ENCODE measurements at regions not wholly inside any gene's neighbourhood (a gene's known extent, or its start where the extent isn't known, plus 50 kb on each side); places are given as distances from the start of the nearest gene placed in this dataset.

DNA sequence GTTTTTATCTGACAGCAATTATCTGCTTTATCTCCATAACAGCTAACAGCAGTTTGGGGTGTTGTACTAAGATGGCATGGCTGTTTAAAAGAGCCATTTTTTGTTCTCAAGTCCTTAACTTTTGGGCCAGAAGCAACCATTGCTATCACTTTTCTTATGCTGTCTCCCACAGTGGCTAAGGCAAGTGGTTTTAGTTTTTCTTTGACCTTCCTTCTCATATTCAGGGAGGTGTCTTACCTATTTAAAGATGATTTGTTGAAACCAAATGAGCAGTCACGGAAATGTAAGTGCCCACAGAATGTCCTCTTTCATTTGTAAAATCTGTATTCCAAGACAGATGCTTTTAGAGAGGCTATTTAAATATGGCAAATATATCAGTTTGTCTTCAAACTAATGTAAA lies 96.8 kb upstream of the USP15 start:
- Histone ChIP-seq H3K4me3 (ENCODE audit: low read depth, low read length, poor library complexity, severe bottlenecking) (no peak overlapping the region), H3K4me1 (ENCODE audit: insufficient read depth, low read length, poor library complexity, severe bottlenecking) (no peaks in the 10 kb centered on the region), H4K20me1 (ENCODE audit: insufficient read depth, low read length) (no peaks in the 10 kb centered on the region), H3K79me2 (ENCODE audit: insufficient read depth, low read depth, low read length) (no peaks in the 10 kb centered on the region), H3K9me3 (ENCODE audit: low read length) (no peaks in the 10 kb centered on the region), H3K9me2 (ENCODE audit: insufficient read depth, low read length) (no peaks in the 10 kb centered on the region), H3K27ac (ENCODE audit: low read depth, low read length, poor library complexity, severe bottlenecking) (no peak overlapping the region), H3K36me3 (ENCODE audit: insufficient read depth, low read length) (no peaks in the 10 kb centered on the region), H2AFZ (ENCODE audit: low read length) (no peak overlapping the region), H3K4me2 (ENCODE audit: low read length) (no peak overlapping the region)
- ChIA-PET POLR2A (no interaction called here), CTCF (ENCODE audit: unreplicated experiment) (no interaction called here)
- intact Hi-C loops (cut with micrococcal nuclease; ENCODE audit: unreplicated experiment) = no loop called here
- no peak for DNase-seq (ENCODE audit: low spot score)
- no TSS peak for BruUV-seq (replicated peaks)
- TF ChIP-seq, protein P1, sequence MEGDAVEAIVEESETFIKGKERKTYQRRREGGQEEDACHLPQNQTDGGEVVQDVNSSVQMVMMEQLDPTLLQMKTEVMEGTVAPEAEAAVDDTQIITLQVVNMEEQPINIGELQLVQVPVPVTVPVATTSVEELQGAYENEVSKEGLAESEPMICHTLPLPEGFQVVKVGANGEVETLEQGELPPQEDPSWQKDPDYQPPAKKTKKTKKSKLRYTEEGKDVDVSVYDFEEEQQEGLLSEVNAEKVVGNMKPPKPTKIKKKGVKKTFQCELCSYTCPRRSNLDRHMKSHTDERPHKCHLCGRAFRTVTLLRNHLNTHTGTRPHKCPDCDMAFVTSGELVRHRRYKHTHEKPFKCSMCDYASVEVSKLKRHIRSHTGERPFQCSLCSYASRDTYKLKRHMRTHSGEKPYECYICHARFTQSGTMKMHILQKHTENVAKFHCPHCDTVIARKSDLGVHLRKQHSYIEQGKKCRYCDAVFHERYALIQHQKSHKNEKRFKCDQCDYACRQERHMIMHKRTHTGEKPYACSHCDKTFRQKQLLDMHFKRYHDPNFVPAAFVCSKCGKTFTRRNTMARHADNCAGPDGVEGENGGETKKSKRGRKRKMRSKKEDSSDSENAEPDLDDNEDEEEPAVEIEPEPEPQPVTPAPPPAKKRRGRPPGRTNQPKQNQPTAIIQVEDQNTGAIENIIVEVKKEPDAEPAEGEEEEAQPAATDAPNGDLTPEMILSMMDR (conservative IDR thresholded peaks at IDR 0.05; ENCODE audit: low read length) = no peak
- TF ChIP-seq EZH2phosphoT487 (IDR thresholded peaks at IDR 0.05; ENCODE audit: borderline replicate concordance, low read depth, low read length) = no peak

DNA sequence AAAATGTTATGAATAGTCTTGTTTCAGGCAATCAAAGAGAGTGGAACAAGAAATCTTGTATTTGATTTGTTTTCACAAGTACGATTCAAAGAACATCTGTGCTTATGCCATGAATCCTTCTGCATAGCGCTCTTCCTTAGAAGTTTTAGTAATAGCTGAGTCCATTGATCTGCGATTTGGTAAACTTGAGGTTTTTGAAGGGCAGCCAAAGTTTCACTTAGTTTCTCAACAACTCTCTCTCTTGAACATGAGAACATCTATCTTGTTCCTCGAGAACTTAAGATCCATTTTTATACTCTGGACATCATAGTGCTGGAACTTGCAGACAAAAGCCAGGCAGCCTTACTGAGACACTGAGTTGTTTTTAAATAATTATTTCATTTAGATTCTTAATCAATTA lies 96.2 kb upstream of the USP15 start:
- Histone ChIP-seq H3K79me2 (ENCODE audit: insufficient read depth, low read depth, low read length) (no peaks in the 10 kb centered on the region), H3K4me2 (ENCODE audit: low read length) (no peak overlapping the region), H3K27ac (ENCODE audit: low read depth, low read length, poor library complexity, severe bottlenecking) (no peak overlapping the region), H4K20me1 (ENCODE audit: insufficient read depth, low read length) (no peaks in the 10 kb centered on the region), H2AFZ (ENCODE audit: low read length) (no peak overlapping the region), H3K9me2 (ENCODE audit: insufficient read depth, low read length) (no peaks in the 10 kb centered on the region), H3K4me1 (ENCODE audit: insufficient read depth, low read length, poor library complexity, severe bottlenecking) (no peaks in the 10 kb centered on the region), H3K9me3 (ENCODE audit: low read length) (no peaks in the 10 kb centered on the region), H3K4me3 (ENCODE audit: low read depth, low read length, poor library complexity, severe bottlenecking) (no peak overlapping the region), H3K36me3 (ENCODE audit: insufficient read depth, low read length) (no peaks in the 10 kb centered on the region)
- ChIA-PET CTCF (ENCODE audit: unreplicated experiment) (no interaction called here), POLR2A (interaction anchor here (1.0 to 1.7 kb wide), 2 partner anchors 12 to 108 kb away, joined by 4 read pairs; no protein-coding TSS in a partner anchor)
- DNase-seq (ENCODE audit: low spot score) = no peak
- no TSS peak for BruUV-seq (replicated peaks)
- intact Hi-C loops (cut with micrococcal nuclease; ENCODE audit: unreplicated experiment) = no loop called here
- no peak for TF ChIP-seq EZH2phosphoT487 (IDR thresholded peaks at IDR 0.05; ENCODE audit: borderline replicate concordance, low read depth, low read length)

DNA sequence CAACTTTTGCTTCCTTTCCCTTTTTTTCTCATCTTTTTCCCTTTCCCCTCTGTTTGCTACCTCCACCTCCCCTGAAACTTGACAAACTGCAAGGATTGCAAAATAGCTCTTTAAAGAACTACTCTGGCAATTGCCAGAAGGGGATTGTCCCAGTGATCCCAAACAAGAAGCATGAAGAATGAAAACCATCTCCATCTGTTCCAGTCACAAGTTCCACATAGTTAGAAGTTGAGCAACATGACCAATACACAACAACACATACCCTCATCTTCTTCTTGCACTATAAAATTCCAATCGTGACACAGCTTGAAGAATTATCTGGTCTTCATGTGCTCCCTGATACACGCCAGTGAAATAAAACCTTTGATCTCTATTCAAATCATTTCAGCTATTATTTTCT lies 93.7 kb upstream of the USP15 start:
- H3K79me2 ChIP-seq (ENCODE audit: insufficient read depth, low read depth, low read length) = no peaks in the 10 kb centered on the region
- ChIA-PET POLR2A (interaction anchor here (0.8 to 0.9 kb wide), 2 partner anchors 16 to 18 kb away, joined by 3 read pairs; no protein-coding TSS in a partner anchor), CTCF (ENCODE audit: unreplicated experiment) (no interaction called here)
- H3K4me1 ChIP-seq (ENCODE audit: insufficient read depth, low read length, poor library complexity, severe bottlenecking) = no peaks in the 10 kb centered on the region
- intact Hi-C loops (cut with micrococcal nuclease; ENCODE audit: unreplicated experiment) = no loop called here
- H3K4me2 ChIP-seq (ENCODE audit: low read length) = no peak overlapping the region
- no peaks in the 10 kb centered on the region for H3K9me3 ChIP-seq (ENCODE audit: low read length)
- H3K9me2 ChIP-seq (ENCODE audit: insufficient read depth, low read length) = no peaks in the 10 kb centered on the region
- H4K20me1 ChIP-seq (ENCODE audit: insufficient read depth, low read length) = no peaks in the 10 kb centered on the region
- no peak overlapping the region for H3K27ac ChIP-seq (ENCODE audit: low read depth, low read length, poor library complexity, severe bottlenecking)
- no peak for DNase-seq (ENCODE audit: low spot score)
- TF ChIP-seq, protein P1 (conservative IDR thresholded peaks at IDR 0.05; ENCODE audit: low read length) = no peak
- no peak for TF ChIP-seq EZH2phosphoT487 (IDR thresholded peaks at IDR 0.05; ENCODE audit: borderline replicate concordance, low read depth, low read length)
- no TSS peak for BruUV-seq (replicated peaks)
- no peak overlapping the region for H3K4me3 ChIP-seq (ENCODE audit: low read depth, low read length, poor library complexity, severe bottlenecking)
- H3K36me3 ChIP-seq (ENCODE audit: insufficient read depth, low read length) = no peaks in the 10 kb centered on the region
- H2AFZ ChIP-seq (ENCODE audit: low read length) = no peak overlapping the region

Data from OCI-LY7 (cell line).